Smooth muscle cell (in vitro differentiated cells): ENCODE measurements at regions not wholly inside any gene's neighbourhood (a gene's known extent, or its start where the extent isn't known, plus 50 kb on each side); places are given as distances from the start of the nearest gene placed in this dataset.
"Not testable (repeated sequence)": the region's sequence is repeated elsewhere in the genome, so short reads cannot be mapped to it uniquely, and the experiment has no call there.

Experiments used
- DNase-seq: peaks from one replicate; lab custom pipeline; 2025; ENCODE audit not compliant: unreplicated experiment; lab: John Stamatoyannopoulos, UW
- H2AFZ ChIP-seq: fragments of 200-600 bp; sonication (generic); 2 replicates; pipeline ENCODE4 v1.6.0; 2016; ENCODE audit warnings: antibody characterized with exemption, low read depth, mild to moderate bottlenecking
- H3F3A ChIP-seq: fragments of 200-600 bp; sonication (generic); 2 replicates; pipeline ENCODE4 v1.6.0; 2017; ENCODE audit warnings: antibody characterized with exemption, low read depth
- H3K27ac ChIP-seq: fragments of 200-600 bp; sonication (generic); 2 replicates; pipeline ENCODE4 v1.5.1; 2016; ENCODE audit warnings: low read depth, mild to moderate bottlenecking
- H3K27me3 ChIP-seq: fragments of 200-600 bp; sonication (generic); 2 replicates; pipeline ENCODE4 v1.6.1; 2016; ENCODE audit warnings: low read depth, mild to moderate bottlenecking
- H3K36me3 ChIP-seq: fragments of 200-600 bp; sonication (generic); 2 replicates; pipeline ENCODE4 v1.5.1; 2016; ENCODE audit warnings: low read depth
- H3K4me1 ChIP-seq: fragments of 200-600 bp; sonication (generic); 2 replicates; pipeline ENCODE4 v1.5.1; 2016; ENCODE audit warnings: low read depth
- H3K4me2 ChIP-seq: fragments of 200-600 bp; sonication (generic); 2 replicates; pipeline ENCODE4 v1.6.0; 2016; ENCODE audit warnings: mild to moderate bottlenecking
- H3K4me3 ChIP-seq: fragments of 200-600 bp; sonication (generic); 2 replicates; pipeline ENCODE4 v1.5.1; 2016; ENCODE audit warnings: mild to moderate bottlenecking
- H3K79me2 ChIP-seq: fragments of 200-600 bp; sonication (generic); 2 replicates; pipeline ENCODE4 v1.6.0; 2016; ENCODE audit warnings: low read depth, mild to moderate bottlenecking
- H3K9ac ChIP-seq: fragments of 200-600 bp; sonication (generic); 2 replicates; pipeline ENCODE4 v1.6.0; 2016; ENCODE audit warnings: low read depth
- H3K9me3 ChIP-seq: fragments of 200-600 bp; sonication (generic); replicated peaks from 2 replicates; pipeline ENCODE4 v1.5.1; 2016; ENCODE audit warnings: low read depth
- H4K20me1 ChIP-seq: fragments of 200-600 bp; sonication (generic); 2 replicates; pipeline ENCODE4 v1.6.0; 2016; ENCODE audit warnings: low read depth
- CTCF ChIP-seq: fragments of 200-600 bp; sonication (generic); IDR thresholded peaks from 2 replicates; pipeline ENCODE4 v1.5.1; 2017; ENCODE audit warnings: borderline replicate concordance, mild to moderate bottlenecking, antibody characterized with exemption; ENCODE audit not compliant: insufficient read depth, poor library complexity, severe bottlenecking
- WGBS: methylation state at CpG from one replicate; pipeline ENCODE4 v1.1.7; 2016; ENCODE audit warnings: low lambda C conversion rate; 5-methylcytosine and 5-hydroxymethylcytosine counted together

DNA sequence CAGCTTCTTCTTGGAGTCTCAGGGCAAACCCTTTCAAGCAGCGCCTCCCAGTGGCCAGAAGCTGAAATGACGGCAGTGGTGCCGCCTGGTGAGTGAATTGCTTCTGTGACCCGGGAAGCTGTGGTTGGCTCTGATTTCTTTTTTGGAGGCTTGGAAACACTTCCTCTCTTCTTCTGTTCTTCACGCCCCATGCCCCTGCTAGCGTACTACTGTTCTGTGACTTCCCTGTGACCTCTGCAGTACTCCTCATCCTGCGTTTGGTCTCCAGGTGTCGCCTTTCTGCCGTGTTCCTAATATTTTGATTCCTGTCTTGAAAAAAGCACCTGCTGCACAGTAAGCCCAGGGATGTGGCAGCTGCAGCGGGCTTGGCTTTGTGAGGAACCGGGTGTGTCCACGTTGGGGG, 176.4 kb downstream of the ADRA2C start:
- not testable (repeated sequence) for H3K9ac ChIP-seq, H3K4me2 ChIP-seq, H3K27me3 ChIP-seq, H3K9me3 ChIP-seq, H3K4me3 ChIP-seq, H3K4me1 ChIP-seq, H3K79me2 ChIP-seq, H3K36me3 ChIP-seq, H3K27ac ChIP-seq, H2AFZ ChIP-seq, H3F3A ChIP-seq, H4K20me1 ChIP-seq
- peak; percentile 6 for DNase-seq
- WGBS = 40% methylated on average over 11 of the region's 12 CpGs
- peak; percentile 40 for TF ChIP-seq CTCF

DNA sequence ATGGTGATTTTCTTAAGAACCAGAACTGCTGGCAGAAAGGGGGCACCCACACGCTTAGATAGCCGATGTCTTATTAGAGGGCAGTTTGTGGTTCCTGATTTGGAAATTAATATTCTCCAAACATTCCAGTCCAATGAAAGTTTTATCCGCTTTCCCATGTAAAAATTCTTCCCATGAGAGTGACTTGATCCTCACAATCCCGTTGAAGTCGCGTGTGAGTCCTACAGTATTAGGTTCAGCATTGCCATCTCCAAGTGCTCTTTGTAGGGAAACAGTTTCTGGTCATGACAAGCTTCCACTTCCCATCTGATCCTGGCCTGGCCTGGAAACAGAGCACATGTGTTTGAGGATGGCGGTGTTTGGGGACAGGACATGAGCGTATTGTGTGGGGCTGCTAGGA, 176.9 kb downstream of the ADRA2C start:
- H3K4me3 ChIP-seq, DNase-seq, H3K27me3 ChIP-seq, H3K79me2 ChIP-seq, H3K9me3 ChIP-seq, H3K27ac ChIP-seq, H3K4me2 ChIP-seq, H3K36me3 ChIP-seq, H3K4me1 ChIP-seq, H3F3A ChIP-seq, H4K20me1 ChIP-seq, H3K9ac ChIP-seq, H2AFZ ChIP-seq: not testable (repeated sequence)
- 83% methylated on average over 8 of the region's 8 CpGs for WGBS

DNA sequence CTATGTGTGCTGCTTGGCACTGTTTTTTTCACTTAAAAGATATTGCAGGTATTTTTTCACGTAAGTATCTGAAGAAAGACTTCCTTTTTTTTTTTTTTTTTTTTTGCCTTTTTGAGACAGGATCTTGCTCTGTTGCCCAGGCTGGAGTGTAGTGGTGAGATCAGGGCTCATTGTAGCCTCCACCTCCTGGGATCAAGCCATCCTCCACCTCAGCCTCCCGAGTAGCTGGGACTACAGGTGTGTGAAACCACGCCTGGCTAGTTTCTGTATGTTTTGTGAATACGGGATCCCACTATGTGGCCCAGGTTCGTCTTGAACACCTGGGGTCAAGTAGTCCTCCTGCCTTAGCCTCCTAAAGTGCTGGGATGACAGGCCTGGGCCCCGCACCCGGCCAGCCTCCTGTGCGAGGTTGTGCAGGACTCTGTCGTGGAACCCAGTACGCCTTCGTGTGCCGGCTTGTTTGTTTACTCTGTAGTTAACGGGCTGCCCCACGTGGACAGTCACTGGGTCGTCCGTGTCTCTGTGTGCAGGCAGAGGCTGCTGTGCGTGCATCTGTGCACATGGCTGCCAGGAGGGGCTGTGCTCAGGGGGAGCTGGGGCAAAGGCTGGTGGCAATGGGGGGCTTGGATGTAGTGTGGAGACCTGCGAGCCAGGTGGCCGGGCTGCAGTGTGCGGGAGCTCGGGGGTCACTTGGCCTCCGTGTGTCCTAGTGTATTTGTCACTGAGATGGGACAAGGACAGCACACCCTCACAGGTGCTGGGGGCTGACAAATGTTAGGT, 179.5 kb downstream of the ADRA2C start:
- TF ChIP-seq CTCF = no peak
- no peak overlapping the region for H3K9ac ChIP-seq
- H3K9me3 ChIP-seq = no peaks in the 10 kb centered on the region
- H3K4me2 ChIP-seq = no peak overlapping the region
- H3K27ac ChIP-seq = no peak overlapping the region
- H3K27me3 ChIP-seq = no peaks in the 10 kb centered on the region
- no peaks in the 10 kb centered on the region for H4K20me1 ChIP-seq
- no peaks in the 10 kb centered on the region for H3K36me3 ChIP-seq
- no peak overlapping the region for H2AFZ ChIP-seq
- H3K4me1 ChIP-seq = no peaks in the 10 kb centered on the region
- no peaks in the 10 kb centered on the region for H3K79me2 ChIP-seq
- WGBS = 93% methylated on average over 18 of the region's 22 CpGs
- no peak overlapping the region for H3K4me3 ChIP-seq
- H3F3A ChIP-seq = no peaks in the 10 kb centered on the region
- DNase-seq = no peak

DNA sequence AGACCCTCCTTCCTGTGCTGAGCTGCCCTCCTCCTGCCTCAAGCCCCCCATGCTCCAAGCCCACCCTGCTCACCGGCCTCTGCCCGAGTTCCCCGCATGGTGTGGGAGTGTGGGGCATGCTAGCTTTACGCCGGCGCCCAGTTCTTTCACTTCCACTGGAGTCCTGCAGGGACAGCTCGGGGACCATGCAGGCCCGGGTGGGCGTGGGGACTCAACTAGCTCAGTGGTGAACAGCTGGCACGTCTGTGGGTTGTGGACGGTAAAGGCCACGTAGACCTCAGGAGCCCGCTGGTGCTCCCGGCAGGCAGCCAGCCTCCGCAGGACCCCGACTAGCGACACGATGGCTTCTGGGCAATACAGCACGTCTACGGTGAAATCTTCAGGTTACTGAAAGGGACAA, 180.4 kb downstream of the ADRA2C start:
- H3K9me3 ChIP-seq, H2AFZ ChIP-seq, H3K79me2 ChIP-seq, H3K4me1 ChIP-seq, H3K9ac ChIP-seq, DNase-seq, H3K4me3 ChIP-seq, H3K36me3 ChIP-seq, H3F3A ChIP-seq, H3K27ac ChIP-seq, H3K4me2 ChIP-seq, H3K27me3 ChIP-seq, H4K20me1 ChIP-seq: not testable (repeated sequence)
- 96% methylated on average over 20 of the region's 20 CpGs for WGBS

- H3F3A ChIP-seq, DNase-seq, H3K27ac ChIP-seq, H3K36me3 ChIP-seq, H2AFZ ChIP-seq, H3K9me3 ChIP-seq, H4K20me1 ChIP-seq, H3K27me3 ChIP-seq, H3K4me1 ChIP-seq, H3K79me2 ChIP-seq, H3K4me3 ChIP-seq, H3K4me2 ChIP-seq, H3K9ac ChIP-seq: not testable (repeated sequence)
- WGBS = 92% methylated on average over 21 of the region's 21 CpGs
Measured at GRCh38 chr4:3947761-3948160, 181.6 kb downstream of the ADRA2C start.

DNA sequence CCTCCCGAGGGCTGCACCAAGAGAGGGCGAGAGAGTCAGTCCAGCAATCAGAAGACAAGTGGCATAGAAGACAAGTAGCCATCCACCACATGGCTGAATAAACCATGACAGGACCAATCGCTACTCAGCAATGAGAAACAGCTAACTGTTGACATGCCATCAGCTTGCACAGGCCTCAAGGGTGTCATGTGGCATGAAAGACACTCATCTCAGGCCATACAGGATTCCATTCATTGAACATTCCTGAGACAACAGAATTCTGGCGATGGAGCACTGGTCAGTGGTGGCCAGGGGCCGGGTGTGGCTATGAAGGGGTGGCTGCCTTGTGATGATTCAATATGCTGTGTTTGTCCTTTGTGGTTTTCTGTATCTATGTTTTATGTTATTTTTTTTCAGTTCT, 182.0 kb downstream of the ADRA2C start:
- H2AFZ ChIP-seq, H3K36me3 ChIP-seq, H3K27me3 ChIP-seq, H3K9me3 ChIP-seq, H3K79me2 ChIP-seq, H3F3A ChIP-seq, H3K4me2 ChIP-seq, H3K4me1 ChIP-seq, H4K20me1 ChIP-seq, DNase-seq, H3K27ac ChIP-seq, H3K9ac ChIP-seq, H3K4me3 ChIP-seq: not testable (repeated sequence)
- 78% methylated on average over 5 of the region's 5 CpGs for WGBS
